Hematopoietic multipotent progenitor cell treated with erythropoietin and hydrocortisone succinate and interleukin-3 and kit ligand, for 17 days (in vitro differentiated cells): ENCODE measurements at regions not wholly inside any gene's neighbourhood (a gene's known extent, or its start where the extent isn't known, plus 50 kb on each side); places are given as distances from the start of the nearest gene placed in this dataset.

Experiments
- DNase-seq: peaks from one replicate; pipeline ENCODE4 v3.0.0-alpha.2; 2015; ENCODE audit warnings: low spot score

GRCh38 chr6:134491477-134491876 lies 173.6 kb upstream of the SGK1 start:
- no peak for DNase-seq

GRCh38 chr6:134482593-134483270 lies 164.8 kb upstream of the SGK1 start:
- DNase-seq, result no peak

- no peak for DNase-seq
Observed at GRCh38 chr6:134481966-134482365, 164.1 kb upstream of the SGK1 start.

GRCh38 chr6:134480593-134480992 lies 162.7 kb upstream of the SGK1 start:
- DNase-seq, result no peak

DNA sequence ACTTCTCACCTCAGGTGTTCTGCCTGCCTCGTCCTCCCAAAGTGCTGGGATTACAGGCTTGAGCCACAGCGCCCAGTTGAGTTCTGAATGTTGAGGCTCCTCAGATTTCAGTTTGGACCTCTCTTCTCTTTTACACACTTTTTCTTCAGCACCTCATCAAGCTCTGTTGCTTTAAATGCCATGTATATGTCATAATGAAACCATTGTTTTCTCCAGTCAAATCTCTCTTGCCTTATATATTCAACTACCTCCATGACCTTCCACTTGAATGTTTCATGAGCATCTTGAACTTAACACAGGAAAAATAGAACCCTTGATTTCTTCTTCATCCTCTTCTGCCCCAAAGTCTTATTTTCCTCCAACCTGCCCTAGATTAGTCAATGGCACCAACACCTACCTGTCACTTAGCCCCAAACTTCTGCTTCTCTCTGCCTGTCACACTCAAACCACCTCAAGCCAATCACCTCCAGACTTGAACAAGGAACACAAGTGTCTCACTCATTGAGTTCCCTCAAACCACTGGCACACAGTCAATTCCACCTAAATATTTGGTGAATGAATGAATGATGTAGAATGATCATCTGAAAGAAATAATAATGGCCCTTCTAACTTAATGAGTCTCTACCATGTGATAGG lies 161.0 kb upstream of the SGK1 start:
- DNase-seq, result no peak

- DNase-seq, result no peak
Observed at GRCh38 chr6:134477991-134478635, 160.2 kb upstream of the SGK1 start.

DNA sequence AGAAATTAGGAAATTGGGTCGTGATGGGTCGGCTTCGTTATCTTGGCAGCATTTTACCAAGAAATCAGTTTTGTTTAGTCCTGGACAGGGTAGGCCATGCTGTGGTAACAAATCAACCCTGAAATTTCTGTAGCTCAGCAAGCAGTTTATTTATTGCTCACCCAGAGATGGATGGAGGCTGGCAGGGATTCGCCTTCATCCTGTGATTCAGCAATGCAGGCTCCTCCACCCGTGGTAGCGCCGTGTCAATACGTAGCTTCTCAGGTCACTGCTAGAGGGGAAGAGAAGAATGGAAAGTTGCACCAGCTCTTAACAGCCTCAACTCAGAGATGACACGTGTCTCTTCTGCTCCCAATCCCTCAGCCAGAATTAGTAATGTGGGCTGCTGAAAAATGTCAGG lies 157.0 kb upstream of the SGK1 start:
- no peak for DNase-seq

GRCh38 chr6:134472661-134473060 lies 154.7 kb upstream of the SGK1 start:
- no peak for DNase-seq

GRCh38 chr6:134472046-134472445 lies 154.1 kb upstream of the SGK1 start:
- no peak for DNase-seq

DNA sequence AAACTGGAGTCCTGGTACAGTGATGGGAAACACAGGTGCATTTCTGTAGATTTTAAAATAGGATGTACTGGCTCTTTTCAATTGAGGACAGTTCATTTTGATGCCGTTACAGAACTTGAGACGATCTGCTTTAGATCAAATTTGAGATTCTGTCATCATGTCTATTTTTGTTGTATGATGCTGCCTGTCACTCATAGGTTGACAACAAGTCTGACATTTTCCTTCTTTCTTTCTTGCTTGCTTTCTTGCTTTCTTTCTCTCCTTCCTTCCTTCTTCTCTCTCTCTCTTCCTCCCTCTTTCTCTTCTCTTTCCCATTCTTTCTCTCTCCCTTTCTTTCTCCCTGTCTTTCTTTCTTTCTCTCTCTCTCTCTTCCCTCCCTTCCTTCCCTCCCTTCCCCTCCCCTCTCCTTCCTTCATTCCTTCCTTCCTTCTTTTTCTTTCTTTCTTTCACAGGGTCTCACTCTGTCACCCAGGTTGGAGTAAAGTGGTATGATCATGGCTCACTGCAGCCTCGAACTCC lies 152.6 kb upstream of the SGK1 start:
- no peak for DNase-seq

- DNase-seq, result no peak
Observed at GRCh38 chr6:134469702-134470456, 152.0 kb upstream of the SGK1 start.

DNA sequence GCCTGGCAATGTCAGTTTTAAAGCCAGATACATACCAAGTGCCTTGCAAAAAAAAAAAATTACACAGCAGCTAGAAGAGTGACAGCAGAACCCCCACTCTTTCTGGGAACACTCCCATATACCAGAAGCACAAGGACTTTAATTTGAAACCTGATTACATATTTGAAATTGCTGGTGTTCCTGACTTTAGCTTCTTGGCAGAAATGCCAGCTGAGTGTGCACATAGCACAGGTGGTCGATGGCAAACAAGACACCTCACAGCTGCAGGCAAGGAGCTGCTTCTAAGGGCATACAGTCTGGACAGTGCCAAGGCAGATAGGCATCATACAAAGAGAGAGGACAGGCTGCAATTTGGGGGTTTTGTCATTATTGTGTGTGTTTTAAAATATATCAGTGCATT lies 150.7 kb upstream of the SGK1 start:
- DNase-seq, result no peak

DNA sequence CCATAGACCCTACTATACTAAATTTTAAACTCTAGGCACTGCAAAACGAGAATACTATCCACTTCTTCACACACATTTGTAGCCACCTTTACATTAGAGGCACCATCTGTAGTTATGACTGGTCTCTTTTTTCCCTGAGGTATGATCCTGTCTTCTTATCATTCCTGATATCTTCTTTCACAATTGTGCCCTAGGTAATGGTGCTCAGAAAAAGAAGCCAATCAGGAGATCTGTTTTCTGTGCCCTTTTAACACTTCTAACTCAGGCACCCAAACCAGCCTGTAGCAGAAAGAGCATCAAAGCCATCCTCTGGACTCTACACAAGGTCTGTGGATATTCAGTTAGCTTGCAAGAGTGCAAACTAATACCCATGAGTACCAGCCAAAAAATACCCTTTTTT lies 149.7 kb upstream of the SGK1 start:
- DNase-seq, result no peak

- DNase-seq, result no peak
Observed at GRCh38 chr6:134466771-134467525, 149.0 kb upstream of the SGK1 start.

- no peak for DNase-seq
Observed at GRCh38 chr6:134464690-134465411, 146.9 kb upstream of the SGK1 start.

DNA sequence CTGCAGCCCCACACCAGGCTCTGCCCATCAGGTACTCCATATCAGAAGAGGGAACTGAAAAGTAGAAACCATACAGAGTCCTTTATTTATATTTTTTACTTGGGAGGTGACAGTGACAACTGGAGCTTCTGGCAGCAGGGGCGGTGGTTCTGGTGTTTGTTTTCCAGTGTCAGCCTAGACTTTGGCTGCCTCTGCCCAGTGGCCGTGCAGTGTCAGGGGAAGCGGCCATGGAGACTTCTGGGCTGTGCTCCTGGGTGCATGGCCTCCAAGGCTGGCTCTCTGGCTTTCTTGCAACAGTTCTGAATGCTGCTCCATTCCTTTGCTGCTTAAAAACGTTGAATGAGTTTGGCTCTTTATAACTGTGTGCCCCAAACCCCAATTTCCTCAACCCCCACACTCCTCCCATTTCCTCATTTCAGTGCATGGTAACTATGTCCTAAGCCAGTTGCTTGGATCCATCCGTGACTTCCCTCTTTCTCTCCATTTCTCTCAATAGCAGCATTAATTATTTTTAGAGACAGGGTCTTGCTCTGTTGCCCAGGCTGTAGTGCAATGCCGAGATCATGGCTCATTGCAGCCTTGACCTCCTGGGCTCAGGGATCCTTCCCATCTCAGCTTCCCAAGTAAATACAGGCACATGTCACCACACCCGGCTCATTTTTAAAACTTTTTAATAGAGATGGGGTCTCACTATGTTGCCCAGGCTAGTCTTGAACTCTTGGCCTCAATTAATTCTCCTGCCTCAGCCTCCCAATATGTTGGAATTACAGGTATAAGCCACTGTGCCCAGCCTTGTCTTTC lies 141.1 kb upstream of the SGK1 start:
- DNase-seq, result no peak

- no peak for DNase-seq
Observed at GRCh38 chr6:134457941-134458340, 140.0 kb upstream of the SGK1 start.

- no peak for DNase-seq
Observed at GRCh38 chr6:134456226-134456625, 138.3 kb upstream of the SGK1 start.

GRCh38 chr6:134455319-134455718 lies 137.4 kb upstream of the SGK1 start:
- DNase-seq, result no peak

DNA sequence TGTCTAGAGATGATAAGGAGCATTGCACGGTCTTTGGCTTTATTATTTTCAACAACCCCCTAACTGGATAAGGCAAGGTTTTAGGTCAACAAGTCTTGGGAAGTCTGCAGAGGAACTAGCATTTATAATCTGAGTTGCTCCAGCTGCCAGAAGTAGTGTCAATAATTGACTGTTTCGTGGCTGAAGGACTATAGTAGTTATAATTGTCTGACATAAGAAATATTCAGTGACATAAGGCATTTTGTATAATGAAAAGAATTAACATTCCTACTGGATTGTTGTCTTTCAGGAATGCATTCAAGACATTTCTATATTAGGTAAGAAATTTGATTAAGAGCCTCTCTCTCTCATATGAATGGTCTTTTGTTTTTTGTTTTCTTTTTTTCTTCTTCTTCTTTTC lies 136.9 kb upstream of the SGK1 start:
- DNase-seq, result no peak
